ENCODE measurements at regions not wholly inside any gene's neighbourhood (a gene's known extent, or its start where the extent isn't known, plus 50 kb on each side); places are given as distances from the start of the nearest gene placed in this dataset.
A peak's percentile ranks its signal among the peaks of the same experiment; 100 is the strongest.

DNA sequence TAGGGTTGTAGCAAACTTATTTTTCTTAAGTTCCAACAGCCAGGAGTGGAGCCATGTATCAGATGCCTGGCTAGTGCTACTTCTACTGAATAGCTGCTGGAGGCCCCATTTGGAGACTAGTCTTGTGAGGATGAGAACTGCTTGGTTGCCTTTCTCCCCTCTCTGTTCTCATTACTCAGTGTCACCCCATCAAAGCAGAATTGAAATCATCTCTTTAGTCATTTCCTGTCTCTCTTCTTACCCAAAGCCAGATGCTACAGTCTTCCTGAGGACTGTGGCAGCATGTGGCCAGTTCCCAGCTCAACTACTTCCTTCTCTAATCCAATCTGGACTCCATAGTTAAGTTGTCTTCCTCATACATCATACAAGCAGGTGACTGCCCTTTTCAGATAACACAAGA is 197.5 kb downstream of the BRINP2 start:
- in situ Hi-C loops (cut with MboI; ENCODE audit: low pct_unique_long_range_greater_than_20kb, low sequenced_read_pairs, unreplicated experiment): no loop called here
- DNase-seq (ENCODE audit: low spot score): no peak
- TF ChIP-seq, protein P1, sequence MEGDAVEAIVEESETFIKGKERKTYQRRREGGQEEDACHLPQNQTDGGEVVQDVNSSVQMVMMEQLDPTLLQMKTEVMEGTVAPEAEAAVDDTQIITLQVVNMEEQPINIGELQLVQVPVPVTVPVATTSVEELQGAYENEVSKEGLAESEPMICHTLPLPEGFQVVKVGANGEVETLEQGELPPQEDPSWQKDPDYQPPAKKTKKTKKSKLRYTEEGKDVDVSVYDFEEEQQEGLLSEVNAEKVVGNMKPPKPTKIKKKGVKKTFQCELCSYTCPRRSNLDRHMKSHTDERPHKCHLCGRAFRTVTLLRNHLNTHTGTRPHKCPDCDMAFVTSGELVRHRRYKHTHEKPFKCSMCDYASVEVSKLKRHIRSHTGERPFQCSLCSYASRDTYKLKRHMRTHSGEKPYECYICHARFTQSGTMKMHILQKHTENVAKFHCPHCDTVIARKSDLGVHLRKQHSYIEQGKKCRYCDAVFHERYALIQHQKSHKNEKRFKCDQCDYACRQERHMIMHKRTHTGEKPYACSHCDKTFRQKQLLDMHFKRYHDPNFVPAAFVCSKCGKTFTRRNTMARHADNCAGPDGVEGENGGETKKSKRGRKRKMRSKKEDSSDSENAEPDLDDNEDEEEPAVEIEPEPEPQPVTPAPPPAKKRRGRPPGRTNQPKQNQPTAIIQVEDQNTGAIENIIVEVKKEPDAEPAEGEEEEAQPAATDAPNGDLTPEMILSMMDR (IDR thresholded peaks at IDR 0.05; ENCODE audit: extremely low read depth, insufficient read depth, missing control alignments): no peak

DNA sequence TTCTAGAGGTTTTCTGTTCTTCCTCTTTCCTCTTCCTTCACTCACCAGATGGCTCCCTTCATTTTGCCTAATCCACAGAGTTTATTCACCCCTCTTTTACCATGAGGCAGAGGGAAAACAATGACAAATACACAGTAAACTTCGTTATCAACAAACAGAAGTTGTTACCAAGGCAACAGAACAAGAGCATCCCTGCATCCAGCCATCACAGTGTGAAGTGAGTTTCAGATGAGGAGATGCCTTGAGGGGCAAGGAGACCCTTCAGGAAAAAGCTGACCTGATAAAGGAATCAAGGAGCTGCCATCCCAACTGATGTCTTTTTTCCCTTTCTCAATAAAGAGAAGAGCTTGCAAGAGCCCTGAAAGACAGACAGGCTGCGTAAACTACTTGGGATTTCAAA is 195.3 kb downstream of the BRINP2 start:
- TF ChIP-seq, protein P1 (IDR thresholded peaks at IDR 0.05; ENCODE audit: extremely low read depth, insufficient read depth, missing control alignments): no peak
- no peak for DNase-seq (ENCODE audit: low spot score)
- in situ Hi-C loops (cut with MboI; ENCODE audit: low pct_unique_long_range_greater_than_20kb, low sequenced_read_pairs, unreplicated experiment): no loop called here

GRCh38 chr1:177360791-177361190 is 190.0 kb downstream of the BRINP2 start:
- TF ChIP-seq, protein P1 (IDR thresholded peaks at IDR 0.05; ENCODE audit: extremely low read depth, insufficient read depth, missing control alignments): no peak
- in situ Hi-C loops (cut with MboI; ENCODE audit: low pct_unique_long_range_greater_than_20kb, low sequenced_read_pairs, unreplicated experiment): no loop called here
- DNase-seq (ENCODE audit: low spot score): no peak

GRCh38 chr1:177356674-177357435 is 186.1 kb downstream of the BRINP2 start:
- no peak for DNase-seq (ENCODE audit: low spot score)
- in situ Hi-C loops (cut with MboI; ENCODE audit: low pct_unique_long_range_greater_than_20kb, low sequenced_read_pairs, unreplicated experiment): no loop called here

GRCh38 chr1:177355575-177355974 is 184.8 kb downstream of the BRINP2 start:
- in situ Hi-C loops (cut with MboI; ENCODE audit: low pct_unique_long_range_greater_than_20kb, low sequenced_read_pairs, unreplicated experiment): no loop called here
- DNase-seq (ENCODE audit: low spot score): peak; percentile 11
- TF ChIP-seq, protein P1 (IDR thresholded peaks at IDR 0.05; ENCODE audit: extremely low read depth, insufficient read depth, missing control alignments): peak; percentile 34

More at GRCh38 chr1:177356674-177357435, 186.1 kb downstream of the BRINP2 start:
- TF ChIP-seq, protein P1 (IDR thresholded peaks at IDR 0.05; ENCODE audit: extremely low read depth, insufficient read depth, missing control alignments): no peak

DNA sequence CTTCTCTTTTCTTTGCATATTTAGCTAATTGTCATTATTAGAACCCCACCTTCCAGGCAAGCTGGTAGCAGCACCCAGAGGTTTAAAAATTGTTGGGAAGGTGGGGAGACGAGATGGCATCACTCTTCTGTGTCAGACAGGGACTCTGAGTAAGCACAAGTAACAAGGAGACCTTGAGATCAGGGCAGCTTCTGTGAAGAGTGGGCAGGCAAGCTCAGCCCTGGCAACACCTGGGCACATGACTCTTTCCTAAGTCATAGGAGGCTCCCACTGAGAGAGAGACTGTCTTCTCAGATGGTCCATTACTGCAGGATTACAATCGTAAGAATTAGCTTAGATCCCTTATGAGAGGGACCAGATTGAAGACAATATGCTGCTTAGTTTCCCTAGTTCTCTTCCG is 183.5 kb downstream of the BRINP2 start:
- DNase-seq (ENCODE audit: low spot score): no peak
- TF ChIP-seq, protein P1 (IDR thresholded peaks at IDR 0.05; ENCODE audit: extremely low read depth, insufficient read depth, missing control alignments): no peak
- in situ Hi-C loops (cut with MboI; ENCODE audit: low pct_unique_long_range_greater_than_20kb, low sequenced_read_pairs, unreplicated experiment): no loop called here

All from GM13977 (cell line).